ENCODE measurements at regions not wholly inside any gene's neighbourhood (a gene's known extent, or its start where the extent isn't known, plus 50 kb on each side); places are given as distances from the start of the nearest gene placed in this dataset.

GRCh38 chr6:133631421-133631820, 257.5 kb upstream of the TCF21 start:
- no peak for DNase-seq (ENCODE audit: low read depth in 2 of 2)

- DNase-seq (ENCODE audit: low read depth in 2 of 2): no peak
Observed at GRCh38 chr6:133632206-133632605, 256.7 kb upstream of the TCF21 start.

- DNase-seq (ENCODE audit: low read depth in 2 of 2): no peak
Observed at GRCh38 chr6:133632906-133633305, 256.0 kb upstream of the TCF21 start.

GRCh38 chr6:133634474-133634873, 254.4 kb upstream of the TCF21 start:
- DNase-seq (ENCODE audit: low read depth in 2 of 2): no peak

- no peak for DNase-seq (ENCODE audit: low read depth in 2 of 2)
Observed at GRCh38 chr6:133635447-133635846, 253.5 kb upstream of the TCF21 start.

GRCh38 chr6:133637436-133637835, 251.5 kb upstream of the TCF21 start:
- no peak for DNase-seq (ENCODE audit: low read depth in 2 of 2)

- DNase-seq (ENCODE audit: low read depth in 2 of 2): no peak
Observed at GRCh38 chr6:133637874-133638273, 251.0 kb upstream of the TCF21 start.

- no peak for DNase-seq (ENCODE audit: low read depth in 2 of 2)
Observed at GRCh38 chr6:133641104-133641503, 247.8 kb upstream of the TCF21 start.

GRCh38 chr6:133644548-133644891, 244.4 kb upstream of the TCF21 start:
- DNase-seq (ENCODE audit: low read depth in 2 of 2): no peak

GRCh38 chr6:133644892-133645619, 243.9 kb upstream of the TCF21 start:
- no peak for DNase-seq (ENCODE audit: low read depth in 2 of 2)

GRCh38 chr6:133645966-133646740, 242.8 kb upstream of the TCF21 start:
- DNase-seq (ENCODE audit: low read depth in 2 of 2): no peak

- DNase-seq (ENCODE audit: low read depth in 2 of 2): no peak
Observed at GRCh38 chr6:133648581-133648980, 240.3 kb upstream of the TCF21 start.

GRCh38 chr6:133671376-133671775, 217.5 kb upstream of the TCF21 start:
- no peak for DNase-seq (ENCODE audit: low read depth in 2 of 2)

- no peak for DNase-seq (ENCODE audit: low read depth in 2 of 2)
Observed at GRCh38 chr6:133673056-133673455, 215.9 kb upstream of the TCF21 start.

- DNase-seq (ENCODE audit: low read depth in 2 of 2): no peak
Observed at GRCh38 chr6:133674661-133675060, 214.3 kb upstream of the TCF21 start.

- DNase-seq (ENCODE audit: low read depth in 2 of 2): no peak
Observed at GRCh38 chr6:133680994-133681393, 207.9 kb upstream of the TCF21 start.

- no peak for DNase-seq (ENCODE audit: low read depth in 2 of 2)
Observed at GRCh38 chr6:133681891-133682290, 207.0 kb upstream of the TCF21 start.

GRCh38 chr6:133682506-133683307, 206.2 kb upstream of the TCF21 start:
- no peak for DNase-seq (ENCODE audit: low read depth in 2 of 2)

GRCh38 chr6:133683308-133683580, 205.7 kb upstream of the TCF21 start:
- DNase-seq (ENCODE audit: low read depth in 2 of 2): no peak

- no peak for DNase-seq (ENCODE audit: low read depth in 2 of 2)
Observed at GRCh38 chr6:133683606-133684005, 205.3 kb upstream of the TCF21 start.

GRCh38 chr6:133688705-133689492, 200.0 kb upstream of the TCF21 start:
- DNase-seq (ENCODE audit: low read depth in 2 of 2): no peak

- DNase-seq (ENCODE audit: low read depth in 2 of 2): no peak
Observed at GRCh38 chr6:133689863-133690262, 199.1 kb upstream of the TCF21 start.

Measured in stimulated activated CD8-positive, alpha-beta memory T cell treated with anti-CD3 and anti-CD28 coated beads, Interleukin-15, amount 100 ng/mL, for 4 hours (primary cell).